D341Med (cell line): ENCODE measurements at regions not wholly inside any gene's neighbourhood (a gene's known extent, or its start where the extent isn't known, plus 50 kb on each side); places are given as distances from the start of the nearest gene placed in this dataset.
"Not testable (repeated sequence)": the region's sequence is repeated elsewhere in the genome, so short reads cannot be mapped to it uniquely, and the experiment has no call there.

Experiments
- DNase-seq: peaks from one replicate; pipeline ENCODE4 v3.0.0; 2012; ENCODE audit warnings: low spot score

DNA sequence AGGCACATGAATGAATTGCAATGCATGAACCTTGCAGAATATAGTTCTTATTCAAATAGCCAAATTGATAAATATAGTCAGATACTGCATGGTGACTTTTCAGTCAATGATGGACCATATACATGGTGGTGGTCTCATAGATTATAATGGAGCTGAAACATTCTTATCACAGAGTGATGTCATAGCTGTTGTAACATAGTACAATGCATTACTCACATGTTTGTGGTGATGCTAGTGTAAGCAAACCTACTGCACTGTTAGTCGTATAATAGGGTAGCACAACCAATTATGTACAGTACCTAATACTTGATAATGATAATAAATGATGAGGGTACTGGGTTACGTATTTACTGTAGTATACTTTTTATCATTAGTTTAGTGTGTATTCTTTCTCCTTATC, 280.3 kb downstream of the BCAT1 start:
- DNase-seq, result no peak

DNA sequence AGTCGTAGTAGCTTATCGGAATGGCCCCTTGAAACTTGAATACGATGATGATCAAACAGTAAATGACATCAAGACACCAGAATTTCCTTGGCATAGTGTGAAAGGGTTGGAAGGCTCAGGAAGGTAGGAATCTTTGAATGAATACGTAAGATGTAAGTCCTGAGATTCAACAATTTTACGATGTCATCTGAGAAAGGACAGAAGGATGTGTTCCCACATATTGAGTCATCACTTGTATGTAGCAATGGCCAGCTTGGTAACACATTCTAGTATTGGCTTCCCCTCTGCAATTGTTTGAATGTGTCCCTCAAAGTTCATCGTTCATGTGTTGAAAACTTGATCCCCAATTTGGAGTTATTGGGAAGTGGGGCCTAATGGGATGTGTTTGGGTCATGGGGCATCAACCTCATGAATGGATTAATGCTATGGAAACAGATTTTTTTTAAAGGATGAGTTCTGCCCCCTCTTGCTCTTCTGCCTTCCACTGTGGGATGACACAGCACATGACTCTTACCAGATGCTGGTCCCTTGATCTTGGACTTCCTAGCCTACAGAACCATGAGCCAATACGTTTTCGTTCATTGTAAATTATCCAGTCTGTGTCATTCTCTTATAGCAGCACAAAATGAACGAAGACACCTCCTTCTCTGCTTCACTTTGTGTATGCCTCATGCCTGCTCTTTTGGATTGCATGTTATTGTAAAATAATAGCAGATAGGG, 284.6 kb downstream of the BCAT1 start:
- DNase-seq, result no peak

DNA sequence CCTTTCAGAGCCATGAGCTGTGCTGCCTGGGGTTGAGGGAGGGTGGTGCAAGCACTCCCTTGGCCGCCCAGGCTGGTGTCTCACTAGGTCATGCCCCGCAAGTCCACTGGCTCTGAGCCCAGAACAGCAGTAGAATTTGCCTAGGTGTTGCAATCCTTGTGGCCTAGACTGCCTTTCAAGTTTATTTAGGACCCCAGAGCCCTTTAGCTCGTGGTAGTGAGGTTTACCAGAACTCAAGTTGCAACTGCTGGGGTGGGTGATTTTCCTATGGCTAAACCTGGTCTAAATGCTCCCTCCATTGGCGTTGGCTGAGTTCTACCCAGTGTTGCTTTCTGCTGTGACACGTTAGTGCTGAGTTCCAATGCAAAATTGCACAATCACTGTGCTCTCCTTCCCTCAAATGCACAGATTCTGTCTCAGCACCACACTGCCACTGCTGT, 287.2 kb downstream of the BCAT1 start:
- no peak for DNase-seq

DNA sequence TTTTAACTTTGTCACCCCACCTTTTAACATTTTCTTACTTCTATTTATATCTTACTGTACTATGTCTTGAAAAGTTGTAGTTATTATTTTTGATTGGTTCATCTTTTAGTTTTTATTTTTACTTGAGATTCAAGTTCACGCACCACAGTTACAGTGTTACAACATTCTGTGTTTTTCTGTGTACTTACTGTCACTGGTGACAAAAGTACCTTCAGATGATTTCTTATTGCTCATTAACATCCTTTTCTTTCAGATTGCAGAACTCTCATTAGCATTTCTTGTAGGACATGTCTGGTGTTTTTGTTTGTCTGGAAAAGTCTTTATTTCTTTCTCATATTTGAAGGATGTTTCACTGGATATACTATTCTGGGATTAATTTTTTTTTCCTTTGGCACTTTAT, 289.9 kb downstream of the BCAT1 start:
- no peak for DNase-seq

DNA sequence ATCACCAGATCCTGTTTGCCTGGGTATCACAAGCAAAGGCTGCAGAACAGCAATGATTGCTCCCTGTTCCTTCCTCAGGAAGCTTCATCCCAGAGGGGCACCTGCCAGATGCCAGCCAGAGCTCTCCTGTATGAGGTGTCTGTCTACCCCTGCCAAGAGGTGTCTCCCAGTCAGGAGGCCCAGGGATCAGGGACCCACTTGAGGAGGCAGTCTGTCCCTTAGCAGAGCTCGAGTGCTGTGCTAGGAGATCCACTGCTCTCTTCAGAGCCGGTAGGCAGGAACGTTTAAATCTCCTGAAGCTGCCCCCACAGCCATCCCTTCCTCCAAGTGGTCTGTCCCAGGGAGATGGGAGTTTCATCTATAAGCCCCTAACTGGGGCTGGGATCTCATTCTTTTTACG, 294.6 kb downstream of the BCAT1 start:
- not testable (repeated sequence) for DNase-seq

DNA sequence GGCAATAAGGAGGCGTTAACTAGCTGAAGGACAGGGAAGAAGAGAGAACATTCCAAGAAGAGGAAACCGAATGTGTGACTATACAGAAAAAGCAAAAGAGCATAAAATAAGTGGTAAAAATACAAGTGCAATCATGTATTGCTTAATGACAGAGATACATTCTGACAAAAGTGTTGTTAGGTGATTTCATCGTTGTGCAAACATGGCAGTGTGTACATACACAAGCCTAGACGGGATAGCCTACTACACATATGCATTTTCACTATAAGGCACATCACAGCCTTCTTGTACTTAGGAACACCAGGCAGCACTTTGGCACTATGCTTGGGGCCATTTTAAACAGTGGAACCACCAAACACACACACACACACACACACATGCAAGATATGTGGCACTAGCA, 299.3 kb downstream of the BCAT1 start:
- no peak for DNase-seq

DNA sequence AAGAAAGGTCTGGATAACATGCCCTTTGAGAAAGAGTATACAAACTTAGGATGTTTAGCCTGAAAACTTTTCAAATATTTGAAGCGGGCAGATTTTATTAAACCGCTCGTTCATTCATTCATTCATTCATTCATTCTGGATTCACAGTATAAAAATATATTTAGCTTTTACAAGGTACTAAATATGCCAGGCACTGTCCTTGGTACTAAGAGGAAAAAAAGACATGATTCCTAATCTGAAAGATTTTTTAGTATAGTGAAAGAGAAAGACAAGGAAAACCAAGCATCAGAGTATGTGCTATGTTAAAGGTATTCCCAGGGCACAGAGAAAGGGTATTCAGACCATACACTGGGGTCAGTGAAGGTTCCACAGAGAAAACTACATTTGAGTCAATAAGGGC, 299.7 kb downstream of the BCAT1 start:
- no peak for DNase-seq

DNA sequence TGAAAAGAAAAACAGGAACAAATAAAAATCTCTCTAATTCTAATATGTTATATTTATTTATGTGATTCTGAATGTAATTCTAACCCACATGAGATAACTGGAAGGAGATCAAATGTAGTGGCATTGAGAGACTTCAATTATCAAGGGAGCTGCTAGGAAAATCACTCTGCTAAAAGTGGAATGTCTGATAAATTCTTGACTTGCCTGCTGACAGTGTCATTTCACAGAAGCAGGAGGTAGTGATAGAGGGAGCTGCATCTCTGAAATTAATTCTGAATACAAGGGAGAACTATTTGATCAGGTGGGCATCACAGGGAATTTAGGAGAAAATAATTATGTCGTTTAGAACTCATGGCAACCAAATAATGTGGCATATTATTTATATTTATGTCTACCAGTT, 303.6 kb downstream of the BCAT1 start:
- no peak for DNase-seq

DNA sequence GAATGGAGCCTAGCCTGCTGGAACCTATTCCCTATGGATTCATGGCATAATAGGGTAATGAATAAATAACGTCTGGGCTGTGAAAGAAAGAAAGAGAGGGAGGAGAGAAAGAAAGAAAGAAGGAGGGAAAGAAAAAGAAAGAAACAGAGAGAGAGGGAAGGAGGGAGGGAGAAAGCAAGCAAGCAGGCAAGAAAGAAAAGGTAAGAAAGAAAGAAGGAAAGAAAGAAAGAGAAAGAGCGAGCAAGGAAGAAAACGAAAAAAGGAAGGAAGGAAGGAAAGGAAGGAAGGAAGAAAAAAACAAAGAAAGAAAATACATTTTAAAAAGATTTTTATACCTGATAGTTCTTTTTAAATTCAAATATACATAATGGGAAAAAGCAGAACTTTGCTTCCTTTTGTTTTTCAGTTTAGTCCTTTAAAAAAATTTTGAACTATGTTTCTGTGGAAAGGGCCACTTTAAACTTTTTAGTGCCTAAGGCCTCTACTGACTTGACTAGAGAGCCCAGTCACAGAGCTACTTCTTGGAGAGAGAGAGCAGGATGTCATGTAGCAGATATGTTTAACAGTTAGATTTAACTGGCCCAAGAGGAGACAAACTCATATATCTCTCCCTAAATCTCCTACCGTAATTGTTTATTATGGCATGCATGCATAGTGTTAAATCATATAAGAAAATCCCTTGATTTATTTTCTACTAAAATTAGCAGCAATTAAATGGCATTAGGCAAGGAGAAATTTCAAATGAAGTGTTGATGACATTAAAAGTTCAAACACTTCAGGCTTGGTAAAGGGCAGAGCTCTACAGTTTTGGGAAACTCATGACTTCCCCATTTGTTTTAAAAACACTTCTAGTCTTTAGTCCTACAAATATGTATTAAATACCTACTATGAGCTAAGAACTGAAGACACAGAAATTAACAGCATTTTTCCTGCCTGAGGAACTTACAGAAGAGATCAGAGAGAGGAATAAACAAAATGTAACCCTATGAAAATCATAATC, 305.5 kb downstream of the BCAT1 start:
- no peak for DNase-seq

DNA sequence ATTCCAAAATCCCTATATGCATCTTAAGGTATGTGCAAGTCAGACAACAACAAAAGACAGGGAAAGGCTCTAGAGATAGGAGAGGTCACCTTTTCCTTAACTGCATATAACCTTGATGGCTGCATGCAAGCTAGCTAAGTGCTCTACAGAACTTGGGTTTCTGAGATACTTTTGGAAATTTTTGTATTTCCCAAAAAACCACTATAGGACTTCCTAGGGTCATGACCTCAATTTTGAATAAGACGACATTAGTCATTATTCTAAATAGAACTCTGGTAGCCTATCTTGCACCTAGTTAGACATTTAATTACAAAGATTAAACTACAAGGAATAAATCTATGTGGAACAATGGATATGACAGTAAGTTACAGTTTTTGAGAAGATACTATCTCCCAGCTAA, 309.3 kb downstream of the BCAT1 start:
- DNase-seq, result no peak

DNA sequence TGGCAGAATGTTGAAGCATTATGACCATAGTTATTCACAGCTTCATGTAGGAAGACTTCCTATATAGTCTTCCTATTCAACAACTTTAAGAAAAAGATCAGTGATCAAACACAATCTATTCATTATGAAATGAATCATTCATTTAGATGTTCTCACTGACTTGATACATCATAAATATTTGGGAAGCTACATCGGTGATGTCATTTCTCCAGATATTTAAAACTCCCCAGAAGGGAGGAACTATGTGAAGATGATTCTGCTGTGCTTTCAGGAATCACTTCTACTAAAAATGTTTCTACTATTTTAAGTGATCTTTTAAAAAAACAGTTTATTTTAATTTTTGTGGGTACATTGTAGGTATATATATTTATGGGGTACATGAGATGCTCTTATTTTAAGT, 316.4 kb downstream of the BCAT1 start:
- DNase-seq, result no peak

DNA sequence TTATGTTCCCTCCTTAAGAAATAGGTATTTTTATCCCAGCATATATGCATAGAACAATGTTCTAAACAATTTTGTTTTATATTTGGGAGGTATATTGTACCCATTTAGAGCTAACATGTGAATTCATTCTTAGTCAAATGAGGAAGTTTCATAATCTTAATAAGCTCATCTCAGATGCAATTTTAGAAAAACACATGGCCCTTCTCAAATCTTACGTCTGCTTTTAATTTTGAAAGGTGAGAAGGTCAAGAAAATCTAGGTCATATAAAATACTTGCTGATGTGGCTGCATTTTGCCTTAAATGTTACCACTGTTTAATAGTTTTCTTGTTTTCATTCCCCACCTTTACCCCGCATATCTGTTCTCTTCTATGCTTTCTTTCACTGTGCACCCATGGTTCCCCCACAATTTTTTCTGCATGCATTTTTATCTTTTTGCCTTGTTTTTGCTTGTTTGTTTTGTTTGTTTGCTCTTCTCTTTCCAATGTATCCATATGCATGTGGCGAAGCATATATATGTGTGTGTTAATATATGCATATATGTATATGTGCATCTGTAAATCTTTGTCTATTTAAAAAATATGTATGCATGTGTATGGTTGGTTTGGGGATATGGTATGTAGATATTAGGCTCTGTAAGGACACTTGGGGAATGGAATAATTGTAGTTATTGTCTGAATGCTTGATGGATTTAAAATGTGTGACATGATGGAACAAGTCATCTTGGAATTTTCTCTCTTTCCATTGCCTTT, 317.1 kb downstream of the BCAT1 start:
- DNase-seq, result no peak

DNA sequence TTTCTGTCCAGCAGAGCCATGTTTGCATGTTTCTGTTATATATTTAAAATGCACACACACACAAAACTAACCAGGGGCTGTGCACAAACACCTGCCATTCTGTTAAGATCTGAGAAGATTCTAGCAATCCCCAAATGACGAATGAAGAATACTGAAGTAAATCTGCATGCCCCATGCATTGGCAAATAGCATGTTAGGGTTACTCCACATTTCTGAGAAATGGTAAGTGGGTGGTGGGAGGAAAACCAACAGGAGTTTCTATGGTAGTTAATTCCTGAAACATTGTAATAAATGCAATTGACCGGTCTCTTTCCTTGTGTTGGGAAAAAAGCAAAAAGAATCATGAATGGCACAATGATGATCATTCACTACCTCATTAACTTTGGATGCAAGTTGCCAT, 318.0 kb downstream of the BCAT1 start:
- no peak for DNase-seq

DNA sequence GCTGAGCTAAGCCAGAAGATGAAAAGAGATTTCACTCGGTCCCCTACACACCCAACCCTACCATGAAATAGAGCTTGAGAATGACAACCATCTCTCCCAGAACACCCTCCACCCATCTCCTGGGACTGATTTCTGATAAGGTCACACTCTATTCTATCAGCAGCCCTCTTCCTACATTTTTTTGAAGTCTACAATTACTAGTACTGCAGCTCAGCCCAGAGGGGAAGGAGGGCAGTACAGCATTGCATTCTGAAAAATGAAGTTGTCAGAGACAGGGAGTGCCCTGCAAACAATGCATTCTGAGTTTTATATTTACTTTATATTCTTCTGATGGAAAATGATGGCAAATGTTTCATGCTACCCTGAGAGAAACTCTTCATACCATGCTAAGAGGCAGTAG, 318.5 kb downstream of the BCAT1 start:
- no peak for DNase-seq

DNA sequence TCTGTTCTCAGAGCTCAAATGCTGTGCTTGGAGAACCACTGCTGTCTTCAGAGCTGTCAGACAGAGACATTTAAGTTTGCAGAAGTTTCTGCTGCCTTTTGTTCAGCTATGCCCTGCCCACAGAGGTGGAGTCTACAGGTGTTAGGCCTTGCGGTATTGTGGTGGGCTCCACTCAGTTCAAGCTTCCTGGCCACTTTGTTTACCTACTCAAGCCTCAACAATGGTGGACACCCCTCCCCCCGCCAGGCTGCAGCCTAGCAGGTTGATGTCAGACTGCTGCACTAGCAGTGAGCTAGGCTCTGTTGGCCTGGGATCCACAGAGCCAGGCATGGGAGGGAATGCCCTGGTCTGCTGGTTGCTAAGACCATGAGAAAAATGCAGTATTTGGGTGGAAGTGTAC, 323.8 kb downstream of the BCAT1 start:
- no peak for DNase-seq

DNA sequence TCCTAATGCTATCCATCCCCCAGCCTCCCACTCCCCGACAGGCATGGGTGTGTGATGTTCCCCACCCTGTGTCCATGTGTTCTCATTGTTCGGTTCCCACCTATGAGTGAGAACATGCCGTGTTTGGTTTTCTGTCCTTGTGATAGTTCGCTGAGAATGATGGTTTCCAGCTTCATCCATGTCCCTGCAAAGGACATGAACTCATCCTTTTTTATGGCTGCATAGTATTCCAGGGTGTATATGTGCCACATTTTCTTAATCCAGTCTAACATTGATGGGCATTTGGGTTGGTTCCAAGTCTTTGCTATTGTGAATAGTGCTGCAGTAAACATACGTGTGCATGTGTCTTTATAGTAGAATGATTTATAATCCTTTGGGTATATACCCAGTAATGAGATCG, 328.9 kb downstream of the BCAT1 start:
- not testable (repeated sequence) for DNase-seq

DNA sequence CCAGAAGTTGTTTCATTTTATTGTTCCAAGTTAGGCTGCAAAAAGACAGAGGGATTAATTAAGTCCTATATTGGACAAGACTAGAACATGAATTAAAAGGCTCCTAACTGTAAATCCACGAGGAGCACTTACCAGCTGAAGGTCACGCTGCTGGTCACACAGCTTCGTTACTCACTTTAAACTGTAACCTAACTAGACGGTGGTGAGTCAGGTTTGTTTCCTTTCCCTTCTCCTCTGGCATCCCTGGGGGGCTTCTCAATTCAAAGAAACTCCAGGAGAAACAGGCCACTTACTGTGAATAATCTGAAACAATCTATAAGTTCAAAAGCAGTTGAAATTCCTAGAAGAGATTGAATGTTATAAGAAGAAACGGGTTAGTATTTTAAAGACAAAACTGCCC, 331.4 kb downstream of the BCAT1 start:
- DNase-seq, result no peak

DNA sequence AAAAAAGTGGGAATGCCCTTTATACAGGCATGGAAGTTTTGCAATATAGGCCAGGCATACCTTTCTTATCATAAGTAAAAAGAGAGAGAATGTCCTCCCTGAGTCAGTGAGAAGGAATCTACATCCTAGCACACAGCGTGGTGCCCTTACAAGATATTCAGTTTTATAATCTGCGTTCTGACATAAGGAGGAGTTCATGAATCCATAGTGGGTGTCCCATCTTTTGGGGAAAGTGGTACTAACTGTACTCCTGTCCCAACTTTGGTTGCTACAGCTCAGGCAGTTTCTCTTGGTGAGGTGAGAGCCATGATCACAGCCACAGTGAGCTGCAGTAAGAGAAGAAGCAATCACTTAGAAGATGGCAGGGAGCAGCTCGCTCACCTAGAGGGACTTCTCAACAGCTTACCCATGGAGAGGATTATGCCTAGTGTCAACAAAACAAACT, 332.9 kb downstream of the BCAT1 start:
- no peak for DNase-seq

DNA sequence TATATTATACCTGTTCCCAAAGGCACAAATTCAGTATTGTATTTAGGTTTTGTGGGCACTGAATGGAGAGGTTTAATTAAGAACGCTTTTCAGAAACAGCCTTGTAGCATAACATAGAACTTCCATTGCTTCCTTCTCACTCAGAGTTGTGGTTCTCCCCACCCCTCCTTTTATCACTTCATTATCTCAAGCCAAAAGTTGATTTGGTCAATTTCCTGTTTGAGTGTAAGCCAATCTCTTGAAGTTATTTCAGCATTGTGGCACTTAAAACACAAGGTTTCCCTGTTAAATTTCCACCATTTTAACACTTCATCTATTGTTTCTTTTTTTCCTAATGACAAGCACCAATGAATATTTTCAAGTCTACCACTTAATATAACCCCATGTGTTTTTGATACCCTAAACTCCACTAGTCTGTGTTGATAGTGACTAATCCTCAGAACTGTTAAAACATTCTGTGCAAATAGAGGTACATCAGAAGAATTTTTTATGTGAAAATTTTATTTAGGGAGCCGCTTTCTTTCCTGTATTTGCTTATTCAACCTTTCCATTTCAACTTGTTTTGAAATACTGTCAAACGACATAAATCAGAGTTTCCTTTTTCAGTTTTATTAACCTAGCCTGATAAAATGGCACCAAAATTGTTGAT, 340.1 kb downstream of the BCAT1 start:
- no peak for DNase-seq

DNA sequence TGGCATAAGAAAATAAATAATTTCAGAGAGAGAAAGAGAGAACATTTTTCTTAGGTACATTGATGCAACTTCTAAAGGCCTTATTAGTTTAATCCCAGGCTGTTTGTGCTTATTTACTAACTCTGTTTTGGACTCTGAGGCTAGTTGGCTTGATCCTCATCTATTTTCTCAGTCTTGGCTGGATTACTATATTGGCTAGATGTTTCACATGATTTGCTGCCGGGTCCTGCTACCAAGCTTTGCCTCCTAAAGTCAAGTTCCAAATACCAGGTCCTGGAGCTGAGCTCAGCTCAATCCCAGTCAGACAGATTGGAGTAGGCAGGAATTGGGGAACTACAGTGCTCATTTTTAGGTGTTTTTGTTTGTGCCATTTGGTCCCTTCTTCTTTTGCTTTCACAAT, 340.8 kb downstream of the BCAT1 start:
- DNase-seq, result no peak

DNA sequence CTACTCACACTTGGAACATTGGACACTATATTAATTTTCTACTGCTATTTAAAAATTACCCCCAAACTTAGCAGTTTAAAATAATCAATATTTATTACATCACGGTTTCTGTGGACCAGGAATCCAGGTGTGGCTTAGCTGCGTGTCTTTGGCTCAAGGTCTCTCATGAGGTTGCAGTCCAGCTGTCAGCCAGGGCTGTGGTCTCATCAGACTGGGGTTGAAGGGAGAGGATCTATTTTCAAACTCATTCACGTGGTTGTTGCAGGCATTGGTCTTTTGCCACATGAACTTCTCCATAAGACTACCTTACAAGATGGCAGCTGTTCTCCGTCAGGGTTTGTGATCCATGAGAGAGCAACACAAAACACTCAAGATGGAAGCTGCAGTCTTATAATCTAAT, 343.0 kb downstream of the BCAT1 start:
- no peak for DNase-seq

DNA sequence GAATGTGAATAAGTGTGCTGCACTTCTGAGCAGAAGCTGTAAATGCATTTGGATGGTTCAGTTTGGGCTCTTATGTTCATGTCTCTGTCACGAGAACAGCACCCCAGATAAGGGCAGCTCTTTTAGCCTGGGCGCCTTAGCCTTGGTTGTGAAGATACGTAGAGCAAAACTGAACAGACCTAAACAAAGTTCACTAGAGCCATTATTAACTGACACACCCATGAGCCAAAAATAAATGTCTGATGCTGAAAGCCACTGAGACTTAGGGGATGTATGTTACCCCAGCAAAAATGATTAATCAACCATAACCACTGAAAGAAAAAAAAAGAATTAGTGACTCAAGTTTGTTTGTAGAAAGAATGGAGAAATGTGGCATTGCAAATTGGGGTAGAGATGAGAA, 343.4 kb downstream of the BCAT1 start:
- no peak for DNase-seq
